Heart left ventricle (tissue), 16 donors: ENCODE measurements at regions not wholly inside any gene's neighbourhood (a gene's known extent, or its start where the extent isn't known, plus 50 kb on each side); places are given as distances from the start of the nearest gene placed in this dataset.

Source experiments
- ATAC-seq, 4 donors: fragments of 200-7000 bp; cut with Tn5 transposase; one replicate each; pipeline ENCODE4 v1.9.1; 2020 to 2022; ENCODE audit warnings: moderate library complexity in 4 of 4, mild to moderate bottlenecking in 3 of 4, moderate number of reproducible peaks in 1 of 4
- DNase-seq, 5 donors: peaks; one replicate each; pipeline ENCODE4 v3.0.0-alpha.2; 2020
- H3K27ac ChIP-seq, 12 donors: fragments of 200-600 bp; sonication (generic) in 4 of 12; one replicate each; pipeline versions ENCODE4 v1.5.0 to v1.8.0; 2016 to 2022; ENCODE audit warnings: mild to moderate bottlenecking in 2 of 12
- H3K27me3 ChIP-seq, 9 donors: fragments of 200-600 bp; sonication (generic) in 2 of 9; one replicate each; pipeline versions ENCODE4 v1.5.1 to v1.8.0; 2016 to 2022; ENCODE audit warnings: mild to moderate bottlenecking in 3 of 9
- H3K36me3 ChIP-seq, 9 donors: fragments of 200-600 bp; sonication (generic) in 2 of 9; one replicate each; pipeline versions ENCODE4 v1.5.0 to v1.8.0; 2018 to 2022; ENCODE audit warnings: mild to moderate bottlenecking in 2 of 9
- H3K4me1 ChIP-seq, 12 donors: fragments of 200-600 bp; sonication (generic) in 4 of 12; one replicate each; pipeline versions ENCODE4 v1.5.0 to v1.8.0; 2016 to 2022; ENCODE audit warnings: mild to moderate bottlenecking in 3 of 12
- H3K4me3 ChIP-seq, 12 donors: fragments of 200-600 bp; sonication (generic) in 4 of 12; one replicate each; pipeline versions ENCODE4 v1.5.0 to v1.8.0; 2017 to 2022; ENCODE audit warnings: mild to moderate bottlenecking in 9 of 12, moderate library complexity in 4 of 12
- H3K9me3 ChIP-seq, 12 donors: fragments of 200-600 bp; sonication (generic) in 4 of 12; one replicate each; pipeline versions ENCODE4 v1.5.0 to v1.8.0; 2016 to 2022; ENCODE audit warnings: mild to moderate bottlenecking in 1 of 12
- POLR2A ChIP-seq, 2 donors: fragments of 450-650 bp; IDR thresholded peaks; one replicate each; pipeline ENCODE4 v1.6.1; 2017; ENCODE audit warnings: antibody characterized with exemption in 2 of 2, mild to moderate bottlenecking in 2 of 2, moderate library complexity in 2 of 2
- WGBS, 4 donors: extraction: QIAGEN DNeasy Blood & Tissue Kit in 2 of 4; methylation state at CpG; one replicate each; pipeline versions ENCODE4 v1.1.5 to v1.1.7; 2013 to 2018; 5-methylcytosine and 5-hydroxymethylcytosine counted together
- intact Hi-C, 10 donors: fragments of 100-400 bp; cut with DNase I; formaldehyde crosslinking; loops; one replicate each; pipeline versions ENCODE4 v1.11.1 to v1.14.2; 2022
- TF ChIP-seq, protein P1 (sequence below), 12 donors: fragments of 200-600 bp; sonication (generic) in 4 of 12; IDR thresholded peaks; one replicate each; pipeline versions ENCODE4 v1.5.0 to v1.8.0; 2018 to 2022; ENCODE audit warnings: antibody characterized with exemption in 12 of 12, mild to moderate bottlenecking in 5 of 12
- donor health status: ischemic (EF 13 %, LVEDD 7.1; RV severe dilation, severe dysfunction).
- donor health status: healthy with polysubstance abuse.
- donor health status: DM: no; HTN: yes; CAD: no.
- donor health status: DM: no; HTN: no; CAD: no.
- donor health status: ischemic (EF 25% LVEDD 6.9; RV normal size, moderate dysfunction).
- donor health status: ischemic (EF 25% LVEDD 5.7; RV mildly dilated, moderate dysfunction).
- donor health status: healthy.
- donor health status: DM: yes; HTN: yes; CAD: no.
- donor health status: ischemic (EF 35%, LVEDD 5.7; RV mildly dilated, moderate dysfunction).
- donor health status: nonischemic (EF 11% LVEDD 7.7; RV severe dilation, severe dysfunction).
- donor health status: DM: yes; HTN: yes; CAD: no.
- donor health status: PGD.
- donor health status: ischemic (EF 29% LVEDD 5.4; RV normal size, mild dysfunction).
- donor health status: nonischemic (EF 23%, LVEDD 6.1; RV moderate dilation, normal function).

DNA sequence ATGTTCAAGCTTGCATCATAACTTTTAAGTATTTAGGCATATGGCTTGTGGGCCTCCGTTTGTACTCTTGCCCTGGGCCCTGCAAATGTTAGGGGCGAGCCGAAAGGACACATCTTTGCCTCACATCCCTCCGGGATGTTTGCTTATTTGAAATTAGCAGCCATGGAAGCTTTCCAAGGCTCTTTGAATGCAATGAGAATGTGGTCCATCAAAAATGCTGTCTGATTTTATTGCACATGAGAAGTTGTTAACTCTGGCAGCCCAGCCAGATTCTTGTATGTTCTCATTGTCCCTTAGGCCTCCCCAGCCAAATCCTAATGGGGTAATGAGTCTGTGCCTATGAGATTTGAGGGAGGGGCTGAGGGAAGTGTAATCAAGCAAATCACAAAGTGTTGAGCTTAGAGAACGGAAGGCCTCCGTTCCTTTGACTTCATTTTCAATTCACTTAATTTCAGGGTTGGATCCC lies 261.2 kb upstream of the MARCKS start:
- DNase-seq = peak in 3 of 5 donors; percentile 17 to 33 (median 31)
- H3K27ac ChIP-seq = peak overlapping the region; percentile 22 to 78 (median 59)

GRCh38 chr6:113596387-113597230 lies 260.5 kb upstream of the MARCKS start:
- peaks cover 0 to 37% (median 17%) of the 10 kb centered on the region in 12 donors for H3K4me1 ChIP-seq
- WGBS, 4 donors = 54 to 63% (median 60%) methylated on average over 4 to 5 of the region's 5 CpGs
- H3K36me3 ChIP-seq = no peaks in the 10 kb centered on the region
- intact Hi-C loops = loop anchor here in 1 of 10 donors (10.0 kb wide), 1 partner anchor 258 kb away; the partner anchor contains the start of gene MARCKS
- H3K27me3 ChIP-seq = no peaks in the 10 kb centered on the region
- TF ChIP-seq POLR2A (IDR thresholded peaks at IDR 0.05) = no peak
- TF ChIP-seq, protein P1, sequence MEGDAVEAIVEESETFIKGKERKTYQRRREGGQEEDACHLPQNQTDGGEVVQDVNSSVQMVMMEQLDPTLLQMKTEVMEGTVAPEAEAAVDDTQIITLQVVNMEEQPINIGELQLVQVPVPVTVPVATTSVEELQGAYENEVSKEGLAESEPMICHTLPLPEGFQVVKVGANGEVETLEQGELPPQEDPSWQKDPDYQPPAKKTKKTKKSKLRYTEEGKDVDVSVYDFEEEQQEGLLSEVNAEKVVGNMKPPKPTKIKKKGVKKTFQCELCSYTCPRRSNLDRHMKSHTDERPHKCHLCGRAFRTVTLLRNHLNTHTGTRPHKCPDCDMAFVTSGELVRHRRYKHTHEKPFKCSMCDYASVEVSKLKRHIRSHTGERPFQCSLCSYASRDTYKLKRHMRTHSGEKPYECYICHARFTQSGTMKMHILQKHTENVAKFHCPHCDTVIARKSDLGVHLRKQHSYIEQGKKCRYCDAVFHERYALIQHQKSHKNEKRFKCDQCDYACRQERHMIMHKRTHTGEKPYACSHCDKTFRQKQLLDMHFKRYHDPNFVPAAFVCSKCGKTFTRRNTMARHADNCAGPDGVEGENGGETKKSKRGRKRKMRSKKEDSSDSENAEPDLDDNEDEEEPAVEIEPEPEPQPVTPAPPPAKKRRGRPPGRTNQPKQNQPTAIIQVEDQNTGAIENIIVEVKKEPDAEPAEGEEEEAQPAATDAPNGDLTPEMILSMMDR (IDR thresholded peaks at IDR 0.05) = no peak
- H3K27ac ChIP-seq = peak overlapping the region; percentile 38 to 78 (median 59)
- peaks cover 0 to 12% (median 0%) of the 10 kb centered on the region in 12 donors for H3K9me3 ChIP-seq
- DNase-seq (peak in 3 of 5 donors; percentile 16 to 33 (median 29)), ATAC-seq (peak; percentile 29 to 71 (median 58))
- H3K4me3 ChIP-seq = no peak overlapping the region

More for the DNA sequence above, 261.2 kb upstream of the MARCKS start:
- H3K4me1 ChIP-seq = peaks cover 0 to 41% (median 17%) of the 10 kb centered on the region in 12 donors
- intact Hi-C loops = loop anchor here in 1 of 10 donors (10.0 kb wide), 1 partner anchor 259 kb away; the partner anchor contains the start of gene MARCKS
- no peaks in the 10 kb centered on the region for H3K27me3 ChIP-seq
- 41 to 52% (median 45%) methylated on average over 6 of the region's 6 CpGs for WGBS, 4 donors
- peak in 3 of 4 donors; percentile 59 to 73 (median 69) for ATAC-seq
- H3K9me3 ChIP-seq = peaks cover 0 to 6% (median 0%) of the 10 kb centered on the region in 12 donors
- no peak for TF ChIP-seq POLR2A (IDR thresholded peaks at IDR 0.05)
- TF ChIP-seq, protein P1 (IDR thresholded peaks at IDR 0.05) = no peak
- no peak overlapping the region for H3K4me3 ChIP-seq
- H3K36me3 ChIP-seq = no peaks in the 10 kb centered on the region

GRCh38 chr6:113597231-113597583 lies 259.9 kb upstream of the MARCKS start:
- H3K27ac ChIP-seq = peak overlapping the region in 11 of 12 donors; percentile 40 to 78 (median 62)
- no peaks in the 10 kb centered on the region for H3K27me3 ChIP-seq
- ATAC-seq (peak in 2 of 4 donors; percentile 22 to 45), DNase-seq (no peak)
- no peak overlapping the region for H3K4me3 ChIP-seq
- no peaks in the 10 kb centered on the region for H3K36me3 ChIP-seq
- WGBS, 4 donors = 41 to 72% (median 51%) methylated on average over 1 of the region's 1 CpG
- TF ChIP-seq POLR2A (IDR thresholded peaks at IDR 0.05) = no peak
- TF ChIP-seq, protein P1 (IDR thresholded peaks at IDR 0.05) = no peak
- intact Hi-C loops = loop anchor here in 1 of 10 donors (10.0 kb wide), 1 partner anchor 258 kb away; the partner anchor contains the start of gene MARCKS
- peaks cover 0 to 12% (median 0%) of the 10 kb centered on the region in 12 donors for H3K9me3 ChIP-seq
- peaks cover 0 to 31% (median 16%) of the 10 kb centered on the region in 12 donors for H3K4me1 ChIP-seq

- H3K9me3 ChIP-seq = peaks cover 0 to 12% (median 0%) of the 10 kb centered on the region in 12 donors
- DNase-seq (no peak), ATAC-seq (no peak)
- intact Hi-C loops = loop anchor here in 1 of 10 donors (10.0 kb wide), 1 partner anchor 256 kb away; the partner anchor contains the start of gene MARCKS
- H3K27ac ChIP-seq = no peak overlapping the region
- peaks cover 0 to 25% (median 15%) of the 10 kb centered on the region in 12 donors for H3K4me1 ChIP-seq
- WGBS, 4 donors = 88 to 98% (median 92%) methylated on average over 3 of the region's 3 CpGs
- no peaks in the 10 kb centered on the region for H3K27me3 ChIP-seq
- no peaks in the 10 kb centered on the region for H3K36me3 ChIP-seq
- TF ChIP-seq, protein P1 (IDR thresholded peaks at IDR 0.05) = no peak
- no peak overlapping the region for H3K4me3 ChIP-seq
Measured at GRCh38 chr6:113598786-113599185, 258.4 kb upstream of the MARCKS start.
